ENCODE measurements at regions not wholly inside any gene's neighbourhood (a gene's known extent, or its start where the extent isn't known, plus 50 kb on each side); places are given as distances from the start of the nearest gene placed in this dataset.
"Not testable (repeated sequence)": the region's sequence is repeated elsewhere in the genome, so short reads cannot be mapped to it uniquely, and the experiment has no call there.

DNA sequence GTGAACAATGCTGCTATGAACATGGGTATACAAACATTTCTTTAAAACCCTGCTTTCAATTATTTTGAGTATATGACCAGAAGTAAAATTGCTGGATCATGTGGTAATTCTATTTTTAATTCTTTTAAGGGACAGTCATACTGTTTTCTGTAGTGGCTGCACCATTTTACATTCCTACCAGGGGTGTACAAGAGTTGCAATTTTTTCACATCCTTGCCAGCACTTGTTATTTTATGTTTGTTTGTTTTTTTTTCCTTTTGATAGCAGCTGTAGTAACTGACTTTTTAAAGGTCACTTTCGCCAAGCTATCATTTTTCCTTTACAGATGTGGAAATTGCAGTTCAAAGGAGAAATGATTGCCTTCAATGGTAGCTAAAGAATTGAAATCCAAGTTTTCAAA lies 99.5 kb downstream of the GPR85 start:
- Mint-ChIP-seq H3K36me3 (no peaks in the 10 kb centered on the region), H3K27ac (no peak overlapping the region)
- TF ChIP-seq, protein P1, sequence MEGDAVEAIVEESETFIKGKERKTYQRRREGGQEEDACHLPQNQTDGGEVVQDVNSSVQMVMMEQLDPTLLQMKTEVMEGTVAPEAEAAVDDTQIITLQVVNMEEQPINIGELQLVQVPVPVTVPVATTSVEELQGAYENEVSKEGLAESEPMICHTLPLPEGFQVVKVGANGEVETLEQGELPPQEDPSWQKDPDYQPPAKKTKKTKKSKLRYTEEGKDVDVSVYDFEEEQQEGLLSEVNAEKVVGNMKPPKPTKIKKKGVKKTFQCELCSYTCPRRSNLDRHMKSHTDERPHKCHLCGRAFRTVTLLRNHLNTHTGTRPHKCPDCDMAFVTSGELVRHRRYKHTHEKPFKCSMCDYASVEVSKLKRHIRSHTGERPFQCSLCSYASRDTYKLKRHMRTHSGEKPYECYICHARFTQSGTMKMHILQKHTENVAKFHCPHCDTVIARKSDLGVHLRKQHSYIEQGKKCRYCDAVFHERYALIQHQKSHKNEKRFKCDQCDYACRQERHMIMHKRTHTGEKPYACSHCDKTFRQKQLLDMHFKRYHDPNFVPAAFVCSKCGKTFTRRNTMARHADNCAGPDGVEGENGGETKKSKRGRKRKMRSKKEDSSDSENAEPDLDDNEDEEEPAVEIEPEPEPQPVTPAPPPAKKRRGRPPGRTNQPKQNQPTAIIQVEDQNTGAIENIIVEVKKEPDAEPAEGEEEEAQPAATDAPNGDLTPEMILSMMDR (IDR thresholded peaks at IDR 0.05; ENCODE audit: unreplicated experiment): no peak

GRCh38 chr7:112986256-112987031 lies 100.2 kb downstream of the GPR85 start:
- H3K4me1 Mint-ChIP-seq: no peaks in the 10 kb centered on the region
- no peaks in the 10 kb centered on the region for H3K36me3 Mint-ChIP-seq
- H3K27ac Mint-ChIP-seq: no peak overlapping the region
- no peak for DNase-seq (ENCODE audit: low spot score in 2 of 2, unreplicated experiment in 2 of 2)
- H3K27me3 Mint-ChIP-seq (ENCODE audit: low read depth): no peaks in the 10 kb centered on the region
- TF ChIP-seq, protein P1 (IDR thresholded peaks at IDR 0.05; ENCODE audit: unreplicated experiment): no peak
- H3K4me3 Mint-ChIP-seq: no peak overlapping the region
- H3K9me3 Mint-ChIP-seq: no peaks in the 10 kb centered on the region

More for the DNA sequence above, 99.5 kb downstream of the GPR85 start:
- no peaks in the 10 kb centered on the region for H3K27me3 Mint-ChIP-seq (ENCODE audit: low read depth)
- no peak for DNase-seq (ENCODE audit: low spot score in 2 of 2, unreplicated experiment in 2 of 2)
- no peaks in the 10 kb centered on the region for H3K9me3 Mint-ChIP-seq
- no peak overlapping the region for H3K4me3 Mint-ChIP-seq
- no peaks in the 10 kb centered on the region for H3K4me1 Mint-ChIP-seq

- H3K36me3 Mint-ChIP-seq: no peaks in the 10 kb centered on the region
- DNase-seq (ENCODE audit: low spot score in 2 of 2, unreplicated experiment in 2 of 2): no peak
- no peaks in the 10 kb centered on the region for H3K9me3 Mint-ChIP-seq
- H3K4me1 Mint-ChIP-seq: no peaks in the 10 kb centered on the region
- H3K27ac Mint-ChIP-seq: no peak overlapping the region
- H3K4me3 Mint-ChIP-seq: no peak overlapping the region
- H3K27me3 Mint-ChIP-seq (ENCODE audit: low read depth): no peaks in the 10 kb centered on the region
- TF ChIP-seq, protein P1 (IDR thresholded peaks at IDR 0.05; ENCODE audit: unreplicated experiment): no peak
These were observed 101.1 kb downstream of the GPR85 start for GRCh38 chr7:112985377-112985987.

- H3K27me3 Mint-ChIP-seq (ENCODE audit: low read depth): no peaks in the 10 kb centered on the region
- TF ChIP-seq, protein P1 (IDR thresholded peaks at IDR 0.05; ENCODE audit: unreplicated experiment): no peak
- DNase-seq (ENCODE audit: low spot score in 2 of 2, unreplicated experiment in 2 of 2): no peak
- no peaks in the 10 kb centered on the region for H3K9me3 Mint-ChIP-seq
- no peaks in the 10 kb centered on the region for H3K36me3 Mint-ChIP-seq
- H3K27ac Mint-ChIP-seq: no peak overlapping the region
- no peak overlapping the region for H3K4me3 Mint-ChIP-seq
- no peaks in the 10 kb centered on the region for H3K4me1 Mint-ChIP-seq
These were observed 104.1 kb downstream of the GPR85 start for GRCh38 chr7:112982441-112983063.

DNA sequence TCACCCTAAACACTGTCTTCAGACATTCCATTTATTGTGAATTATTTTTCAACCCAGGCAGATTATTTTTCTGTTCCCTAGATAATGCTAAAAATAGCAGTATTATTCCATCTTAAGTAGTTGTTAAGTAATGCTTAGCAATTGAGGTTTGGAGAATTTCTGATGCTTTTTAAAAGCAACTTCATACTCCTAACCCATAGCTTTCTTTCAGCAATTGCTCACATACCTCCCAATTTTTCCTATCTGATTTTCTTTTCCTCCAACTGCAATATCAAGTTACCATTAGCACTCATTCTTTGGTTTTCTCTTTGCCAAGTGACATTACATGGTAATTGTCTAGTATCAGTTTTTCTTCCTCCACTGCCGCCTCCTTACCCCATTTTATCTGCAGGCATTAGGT lies 104.7 kb downstream of the GPR85 start:
- no peaks in the 10 kb centered on the region for H3K4me1 Mint-ChIP-seq
- no peak overlapping the region for H3K27ac Mint-ChIP-seq
- H3K9me3 Mint-ChIP-seq: no peaks in the 10 kb centered on the region
- no peaks in the 10 kb centered on the region for H3K36me3 Mint-ChIP-seq
- no peaks in the 10 kb centered on the region for H3K27me3 Mint-ChIP-seq (ENCODE audit: low read depth)
- DNase-seq (ENCODE audit: low spot score in 2 of 2, unreplicated experiment in 2 of 2): no peak
- TF ChIP-seq, protein P1 (IDR thresholded peaks at IDR 0.05; ENCODE audit: unreplicated experiment): no peak
- no peak overlapping the region for H3K4me3 Mint-ChIP-seq

- H3K4me1 Mint-ChIP-seq; H3K4me3 Mint-ChIP-seq; H3K27me3 Mint-ChIP-seq (ENCODE audit: low read depth); H3K27ac Mint-ChIP-seq; H3K36me3 Mint-ChIP-seq; DNase-seq (ENCODE audit: low spot score in 2 of 2, unreplicated experiment in 2 of 2); H3K9me3 Mint-ChIP-seq: not testable (repeated sequence)
These were observed 107.6 kb downstream of the GPR85 start for GRCh38 chr7:112979055-112979454.

DNA sequence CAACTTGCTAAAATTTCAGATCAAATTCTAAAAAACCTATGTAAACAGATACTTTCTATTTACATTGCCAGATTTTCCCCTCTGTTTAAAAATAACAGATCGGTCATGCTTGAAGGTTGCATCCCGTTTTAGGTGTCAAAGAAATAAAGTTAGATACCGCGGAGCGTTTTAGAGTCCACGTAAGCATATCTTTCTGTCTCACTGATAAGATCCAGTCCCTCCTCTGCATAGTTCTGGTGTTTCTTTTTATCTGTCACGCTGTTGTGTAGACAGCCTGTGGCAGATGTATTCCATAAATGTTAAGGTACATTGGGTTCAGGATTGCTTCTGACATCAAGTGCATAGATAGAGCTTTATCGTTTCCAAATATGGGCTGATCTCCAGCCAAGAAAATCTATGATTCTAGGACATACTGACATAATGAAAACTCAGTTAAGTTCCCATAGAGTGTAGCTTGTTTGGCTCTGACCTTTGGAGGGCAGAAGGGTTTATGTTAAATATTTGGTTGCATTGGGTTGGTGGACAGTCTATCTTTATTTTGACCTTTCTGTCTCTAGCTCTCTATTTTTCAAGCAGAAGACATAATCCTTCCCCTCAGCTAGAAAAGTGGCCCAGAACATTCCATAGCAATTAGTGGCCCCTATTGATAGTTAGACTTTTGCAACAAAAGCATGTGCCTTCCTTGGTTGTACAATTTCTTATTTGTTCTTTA lies 109.2 kb downstream of the GPR85 start:
- not testable (repeated sequence) for H3K36me3 Mint-ChIP-seq; H3K9me3 Mint-ChIP-seq; H3K27me3 Mint-ChIP-seq (ENCODE audit: low read depth); H3K27ac Mint-ChIP-seq; H3K4me1 Mint-ChIP-seq; DNase-seq (ENCODE audit: low spot score in 2 of 2, unreplicated experiment in 2 of 2); H3K4me3 Mint-ChIP-seq
